IMR-90 (cell line): ENCODE measurements at regions not wholly inside any gene's neighbourhood (a gene's known extent, or its start where the extent isn't known, plus 50 kb on each side); places are given as distances from the start of the nearest gene placed in this dataset.

Source experiments
- ATAC-seq: fragments of 200-7000 bp; cut with Tn5 transposase; 2 replicates; pipeline ENCODE4 v1.9.1; 2020; ENCODE audit warnings: low read depth, mild to moderate bottlenecking, moderate library complexity
- BruUV-seq: library from RNA; stranded (reverse); fragments of 400-500 nt; replicated peaks from 2 replicates; lab custom pipeline; 2021; lab: Mats Ljungman, UMichigan
- CTCF ChIA-PET: fragments of 300-600 bp; formaldehyde crosslinking; extraction: SDS; loops from one replicate; lab custom pipeline; 2021; ENCODE audit warnings: antibody characterized with exemption; lab: Yijun Ruan, JAX
- POLR2A ChIA-PET: fragments of 300-600 bp; sonication (Branson Sonifier 250); formaldehyde crosslinking; loops from one replicate; lab custom pipeline; 2022; ENCODE audit warnings: antibody characterized with exemption; ENCODE audit not compliant: unreplicated experiment; lab: Charles Lee
- DNase-seq: peaks from one replicate; pipeline ENCODE4 v3.0.0; 2013
- H2AFZ ChIP-seq: replicated peaks from 2 replicates; pipeline ENCODE3; 2013; ENCODE audit warnings: low read length, mild to moderate bottlenecking; ENCODE audit not compliant: poor library complexity
- H2AK5ac ChIP-seq: 2 replicates; pipeline ENCODE4 v1.6.1; 2013; ENCODE audit warnings: low read depth, low read length, inconsistent platforms
- H2AK9ac ChIP-seq: replicated peaks from 2 replicates; pipeline ENCODE3; 2013; ENCODE audit warnings: mild to moderate bottlenecking, low read depth, low read length, moderate library complexity; ENCODE audit not compliant: poor library complexity
- H2BK120ac ChIP-seq: 2 replicates; pipeline ENCODE4 v1.6.1; 2013; ENCODE audit warnings: low read depth, low read length, inconsistent platforms
- H2BK15ac ChIP-seq: 3 replicates; pipeline ENCODE4 v1.6.1; 2013; ENCODE audit warnings: low read depth, low read length, inconsistent platforms
- H2BK20ac ChIP-seq: 2 replicates; pipeline ENCODE4 v1.6.1; 2013; ENCODE audit warnings: low read depth, mild to moderate bottlenecking, inconsistent platforms, low read length, moderate library complexity
- H2BK5ac ChIP-seq: 2 replicates; pipeline ENCODE4 v1.6.1; 2013; ENCODE audit warnings: mild to moderate bottlenecking, low read depth, low read length, inconsistent platforms; ENCODE audit not compliant: poor library complexity, severe bottlenecking
- H3K14ac ChIP-seq: replicated peaks from 2 replicates; pipeline ENCODE4 v1.6.1; 2013; ENCODE audit warnings: low read depth, low read length, inconsistent platforms
- H3K18ac ChIP-seq: 2 replicates; pipeline ENCODE4 v1.6.1; 2013; ENCODE audit warnings: low read depth, low read length, control low read depth
- H3K23ac ChIP-seq: 2 replicates; pipeline ENCODE4 v1.6.1; 2013; ENCODE audit warnings: low read depth, low read length, inconsistent platforms
- H3K27ac ChIP-seq: 2 replicates; pipeline ENCODE4 v1.5.1; 2013; ENCODE audit warnings: mild to moderate bottlenecking, control low read depth, low read length; ENCODE audit not compliant: insufficient read depth
- H3K27me3 ChIP-seq: 2 replicates; pipeline ENCODE4 v1.6.1; 2013; ENCODE audit warnings: low read length; ENCODE audit not compliant: control insufficient read depth, insufficient read depth
- H3K36me3 ChIP-seq: 2 replicates; pipeline ENCODE4 v1.6.1; 2013; ENCODE audit warnings: low read length, mixed read lengths; ENCODE audit not compliant: control insufficient read depth, insufficient read depth
- H3K4ac ChIP-seq: 2 replicates; pipeline ENCODE4 v1.6.1; 2013; ENCODE audit warnings: low read depth, low read length, inconsistent platforms
- H3K4me1 ChIP-seq: 2 replicates; pipeline ENCODE4 v1.6.1; 2013; ENCODE audit warnings: low read length, mixed read lengths; ENCODE audit not compliant: control insufficient read depth, insufficient read depth
- H3K4me2 ChIP-seq: 2 replicates; pipeline ENCODE4 v1.6.1; 2013; ENCODE audit warnings: low read depth, mild to moderate bottlenecking, control low read depth, low read length, moderate library complexity
- H3K4me3 ChIP-seq: 2 replicates; pipeline ENCODE4 v1.5.1; 2013; ENCODE audit warnings: low read depth, mild to moderate bottlenecking, control low read depth, low read length, moderate library complexity; ENCODE audit not compliant: insufficient read depth
- H3K56ac ChIP-seq: 2 replicates; pipeline ENCODE4 v1.6.1; 2013; ENCODE audit warnings: low read length, inconsistent platforms; ENCODE audit not compliant: insufficient read depth; ENCODE audit errors: extremely low read depth
- H3K79me1 ChIP-seq, 2 experiments: 2 replicates each; pipeline ENCODE4 v1.6.1; 2013; ENCODE audit warnings: low read length in 2 of 2, inconsistent platforms in 1 of 2, low read depth in 1 of 2
- H3K9ac ChIP-seq: 2 replicates; pipeline ENCODE4 v1.6.1; 2013; ENCODE audit warnings: low read depth, low read length, control low read depth
- H3K9me1 ChIP-seq: 2 replicates; pipeline ENCODE4 v1.6.1; 2013; ENCODE audit warnings: low read length, inconsistent platforms; ENCODE audit not compliant: insufficient read depth
- H3K9me3 ChIP-seq: 2 replicates; pipeline ENCODE4 v1.6.1; 2013; ENCODE audit warnings: low read length; ENCODE audit not compliant: control insufficient read depth, insufficient read depth
- H4K20me1 ChIP-seq: 2 replicates; pipeline ENCODE4 v1.6.1; 2013; ENCODE audit warnings: low read length, inconsistent platforms; ENCODE audit not compliant: insufficient read depth
- H4K5ac ChIP-seq: 2 replicates; pipeline ENCODE4 v1.6.1; 2013; ENCODE audit warnings: mild to moderate bottlenecking, low read depth, low read length, control low read depth
- H4K8ac ChIP-seq, 2 experiments: 2 replicates each; pipeline ENCODE4 v1.6.1; 2013; ENCODE audit warnings: low read depth in 2 of 2, low read length in 2 of 2, control low read depth in 1 of 2, inconsistent platforms in 1 of 2
- H4K91ac ChIP-seq: 2 replicates; pipeline ENCODE4 v1.6.1; 2013; ENCODE audit warnings: low read depth, low read length, inconsistent platforms; ENCODE audit not compliant: insufficient read depth
- BHLHE40 ChIP-seq: fragments of 150-350 bp; IDR thresholded peaks from 2 replicates; pipeline ENCODE4 v1.6.1; 2016; ENCODE audit warnings: mild to moderate bottlenecking, low read depth, low read length
- CEBPB ChIP-seq: IDR thresholded peaks from 2 replicates; pipeline ENCODE4 v1.6.1; 2012; ENCODE audit warnings: low read depth, low read length, improper control_type of control experiment
- FOS ChIP-seq: fragments of 150-350 bp; IDR thresholded peaks from 2 replicates; pipeline ENCODE4 v1.6.1; 2016; ENCODE audit warnings: low read depth, low read length
- MAZ ChIP-seq: IDR thresholded peaks from 2 replicates; pipeline ENCODE4 v1.6.1; 2012; ENCODE audit warnings: low read depth, mild to moderate bottlenecking, low read length, improper control_type of control experiment, moderate library complexity, borderline replicate concordance
- MXI1 ChIP-seq: IDR thresholded peaks from 2 replicates; pipeline ENCODE4 v1.6.1; 2012; ENCODE audit warnings: low read depth, mild to moderate bottlenecking, low read length, moderate library complexity, borderline replicate concordance
- POLR2A ChIP-seq: IDR thresholded peaks from 2 replicates; pipeline ENCODE4 v1.6.1; 2012; ENCODE audit warnings: mild to moderate bottlenecking, low read depth, low read length
- RCOR1 ChIP-seq: IDR thresholded peaks from 2 replicates; pipeline ENCODE4 v1.6.1; 2012; ENCODE audit warnings: mild to moderate bottlenecking, low read length, improper control_type of control experiment; ENCODE audit not compliant: insufficient replicate concordance
- SMC3 ChIP-seq: fragments of 150-350 bp; IDR thresholded peaks from 2 replicates; pipeline ENCODE4 v1.6.1; 2016; ENCODE audit warnings: low read depth, mild to moderate bottlenecking, antibody characterized with exemption, low read length, moderate library complexity
- dilution Hi-C: fragments of 300-500 bp; cut with HindIII; formaldehyde crosslinking; loops from one replicate; pipeline ENCODE4 v1.14.3; 2018; ENCODE audit warnings: low sequenced_read_pairs; ENCODE audit not compliant: unreplicated experiment
- in situ Hi-C: fragments of 300-500 bp; cut with MboI; formaldehyde crosslinking; loops from 3 replicates; pipeline ENCODE4 v1.14.3; 2019; ENCODE audit warnings: low sequenced_read_pairs, inconsistent platforms, mixed read lengths
- intact Hi-C: fragments of 100-400 bp; cut with micrococcal nuclease; formaldehyde crosslinking; loops from 2 replicates; pipeline ENCODE4 v1.10.0; 2022
- TF ChIP-seq, protein P1 (sequence below): conservative IDR thresholded peaks from 2 replicates; pipeline ENCODE4 v1.5.1; 2012; ENCODE audit warnings: mild to moderate bottlenecking, low read depth, low read length, improper control_type of control experiment

DNA sequence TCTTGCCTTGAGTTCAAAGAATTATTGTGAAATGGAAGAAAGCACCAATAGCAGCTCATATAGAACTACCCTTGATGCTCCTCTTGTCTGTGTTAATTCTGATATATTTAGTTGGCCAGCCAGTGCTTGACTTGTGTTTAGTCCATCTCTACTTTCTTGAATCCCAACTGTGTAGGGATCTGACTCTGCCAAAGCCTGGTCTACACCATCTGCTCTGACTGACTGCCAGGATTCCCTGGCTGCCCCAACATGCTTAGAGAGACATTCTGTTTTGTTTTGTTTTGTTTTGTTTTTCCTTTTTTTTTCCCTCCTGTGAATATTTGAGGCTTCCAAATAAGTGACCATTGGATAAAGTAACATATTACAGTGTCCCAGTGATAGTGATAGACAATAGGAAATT is 953.7 kb upstream of the MANEA start:
- intact Hi-C loops: no loop called here

More for the DNA sequence above, 953.7 kb upstream of the MANEA start:
- ChIA-PET POLR2A (no interaction called here), CTCF (no interaction called here)
- no peak overlapping the region for H2BK120ac ChIP-seq
- in situ Hi-C loops (no loop called here), dilution Hi-C loops (no loop called here)
- H3K56ac ChIP-seq: no peak overlapping the region
- H3K36me3 ChIP-seq: no peaks in the 10 kb centered on the region
- ATAC-seq: no peak
- H4K91ac ChIP-seq: no peak overlapping the region
- no peak overlapping the region for H3K14ac ChIP-seq
- H3K9ac ChIP-seq: no peak overlapping the region
- H3K9me3 ChIP-seq: no peaks in the 10 kb centered on the region
- DNase-seq: no peak
- H3K9me1 ChIP-seq: no peaks in the 10 kb centered on the region
- no peak overlapping the region for H2BK20ac ChIP-seq
- no peak overlapping the region for H4K5ac ChIP-seq
- H4K20me1 ChIP-seq: no peaks in the 10 kb centered on the region
- H2AK5ac ChIP-seq: no peak overlapping the region
- no peak overlapping the region for H3K18ac ChIP-seq
- H3K27me3 ChIP-seq: no peaks in the 10 kb centered on the region
- no peak overlapping the region for H2AFZ ChIP-seq
- no peak overlapping the region for H3K4me3 ChIP-seq
- H3K4ac ChIP-seq: no peak overlapping the region
- no peak overlapping the region for H3K27ac ChIP-seq
- no peak overlapping the region for H3K4me2 ChIP-seq
- no peak overlapping the region for H3K23ac ChIP-seq
- H3K4me1 ChIP-seq: no peaks in the 10 kb centered on the region
- BruUV-seq: no TSS peak
- no peak overlapping the region for H4K8ac ChIP-seq
- TF ChIP-seq MAZ (no peak), CEBPB (no peak), FOS (no peak), POLR2A (no peak), MXI1 (no peak), SMC3 (no peak), RCOR1 (no peak), BHLHE40 (no peak)
- TF ChIP-seq, protein P1, sequence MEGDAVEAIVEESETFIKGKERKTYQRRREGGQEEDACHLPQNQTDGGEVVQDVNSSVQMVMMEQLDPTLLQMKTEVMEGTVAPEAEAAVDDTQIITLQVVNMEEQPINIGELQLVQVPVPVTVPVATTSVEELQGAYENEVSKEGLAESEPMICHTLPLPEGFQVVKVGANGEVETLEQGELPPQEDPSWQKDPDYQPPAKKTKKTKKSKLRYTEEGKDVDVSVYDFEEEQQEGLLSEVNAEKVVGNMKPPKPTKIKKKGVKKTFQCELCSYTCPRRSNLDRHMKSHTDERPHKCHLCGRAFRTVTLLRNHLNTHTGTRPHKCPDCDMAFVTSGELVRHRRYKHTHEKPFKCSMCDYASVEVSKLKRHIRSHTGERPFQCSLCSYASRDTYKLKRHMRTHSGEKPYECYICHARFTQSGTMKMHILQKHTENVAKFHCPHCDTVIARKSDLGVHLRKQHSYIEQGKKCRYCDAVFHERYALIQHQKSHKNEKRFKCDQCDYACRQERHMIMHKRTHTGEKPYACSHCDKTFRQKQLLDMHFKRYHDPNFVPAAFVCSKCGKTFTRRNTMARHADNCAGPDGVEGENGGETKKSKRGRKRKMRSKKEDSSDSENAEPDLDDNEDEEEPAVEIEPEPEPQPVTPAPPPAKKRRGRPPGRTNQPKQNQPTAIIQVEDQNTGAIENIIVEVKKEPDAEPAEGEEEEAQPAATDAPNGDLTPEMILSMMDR: no peak
- no peak overlapping the region for H2BK15ac ChIP-seq
- no peaks in the 10 kb centered on the region for H3K79me1 ChIP-seq
- no peak overlapping the region for H2AK9ac ChIP-seq
- H2BK5ac ChIP-seq: no peak overlapping the region
